Mesodermal cell (in vitro differentiated cells): ENCODE measurements at regions not wholly inside any gene's neighbourhood (a gene's known extent, or its start where the extent isn't known, plus 50 kb on each side); places are given as distances from the start of the nearest gene placed in this dataset.
"Not testable (repeated sequence)": the region's sequence is repeated elsewhere in the genome, so short reads cannot be mapped to it uniquely, and the experiment has no call there.

Source experiments
- H3K27ac ChIP-seq: 2 replicates; pipeline ENCODE4 v1.7.0; 2013; ENCODE audit warnings: mild to moderate bottlenecking, low read depth, low read length, moderate library complexity; ENCODE audit not compliant: severe bottlenecking
- H3K36me3 ChIP-seq: 2 replicates; pipeline ENCODE4 v1.7.1; 2013; ENCODE audit warnings: mild to moderate bottlenecking, low read length, moderate library complexity; ENCODE audit not compliant: control insufficient read depth, insufficient read depth
- H3K4me1 ChIP-seq: one replicate; pipeline ENCODE4 v1.7.1; 2013; ENCODE audit warnings: mild to moderate bottlenecking, low read length; ENCODE audit not compliant: insufficient read depth, control insufficient read depth, poor library complexity, severe bottlenecking
- H3K4me3 ChIP-seq: 2 replicates; pipeline ENCODE4 v1.7.0; 2013; ENCODE audit warnings: low read length, control low read depth, mild to moderate bottlenecking; ENCODE audit not compliant: insufficient read depth, poor library complexity, severe bottlenecking; ENCODE audit errors: extremely low read depth
- H3K9me3 ChIP-seq: 2 replicates; pipeline ENCODE4 v1.7.1; 2013; ENCODE audit warnings: mild to moderate bottlenecking, low read length, moderate library complexity; ENCODE audit not compliant: control insufficient read depth
- WGBS, 2 experiments: methylation state at CpG; one replicate each; pipeline ENCODE4 v1.1.5; 2013; ENCODE audit warnings: missing lambda C conversion rate in 2 of 2; ENCODE audit not compliant: insufficient coverage in 2 of 2; 5-methylcytosine and 5-hydroxymethylcytosine counted together

- WGBS, 2 experiments, result 100% methylated on average over 1 of the region's 2 CpGs
Observed at GRCh38 chr6:832804-833203, 139.9 kb upstream of the EXOC2 start.

GRCh38 chr6:830667-831327, 137.9 kb upstream of the EXOC2 start:
- H3K36me3 ChIP-seq, result no peaks in the 10 kb centered on the region
- no peaks in the 10 kb centered on the region for H3K4me1 ChIP-seq
- H3K4me3 ChIP-seq, result no peak overlapping the region
- no peak overlapping the region for H3K27ac ChIP-seq
- peaks cover 10% of the 10 kb centered on the region for H3K9me3 ChIP-seq
- 80 to 100% methylated on average over 6 of the region's 6 CpGs for WGBS, 2 experiments

More at GRCh38 chr6:832804-833203, 139.9 kb upstream of the EXOC2 start:
- H3K36me3 ChIP-seq, H3K4me1 ChIP-seq, H3K27ac ChIP-seq, H3K9me3 ChIP-seq, H3K4me3 ChIP-seq: not testable (repeated sequence)

DNA sequence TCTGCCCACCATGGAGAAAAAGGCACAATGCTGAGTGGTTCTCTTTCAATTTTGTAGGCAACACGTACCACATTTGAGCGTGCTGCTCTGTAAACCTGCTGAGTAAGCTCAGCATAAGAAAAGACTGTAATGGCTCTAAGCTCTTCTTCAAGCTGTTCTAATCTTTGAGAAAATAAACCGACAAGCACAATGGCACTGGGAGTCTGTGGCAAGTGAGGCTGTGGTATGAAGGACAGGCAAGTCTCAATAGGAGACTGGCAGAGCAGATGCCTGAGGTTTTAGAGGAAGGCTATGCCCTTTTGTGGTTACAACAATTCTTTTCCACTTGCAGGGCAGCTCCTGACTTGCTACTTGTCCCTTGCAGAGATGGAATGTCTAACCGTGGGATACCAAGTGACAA, 136.7 kb upstream of the EXOC2 start:
- peaks cover 10% of the 10 kb centered on the region for H3K9me3 ChIP-seq
- no peak overlapping the region for H3K4me3 ChIP-seq
- H3K36me3 ChIP-seq, result no peaks in the 10 kb centered on the region
- H3K4me1 ChIP-seq, result no peaks in the 10 kb centered on the region
- H3K27ac ChIP-seq, result no peak overlapping the region
- WGBS, 2 experiments, result 24 to 33% methylated on average over 2 to 4 of the region's 4 CpGs

GRCh38 chr6:827431-827830, 134.5 kb upstream of the EXOC2 start:
- H3K4me1 ChIP-seq, result no peaks in the 10 kb centered on the region
- peaks cover 10% of the 10 kb centered on the region for H3K9me3 ChIP-seq
- WGBS, 2 experiments, result 100% methylated on average over 1 of the region's 1 CpG
- H3K4me3 ChIP-seq, result no peak overlapping the region
- no peaks in the 10 kb centered on the region for H3K36me3 ChIP-seq
- no peak overlapping the region for H3K27ac ChIP-seq

- no peaks in the 10 kb centered on the region for H3K9me3 ChIP-seq
- WGBS, 2 experiments, result 84 to 91% methylated on average over 4 of the region's 5 CpGs
- no peak overlapping the region for H3K4me3 ChIP-seq
- H3K36me3 ChIP-seq, result no peaks in the 10 kb centered on the region
- H3K27ac ChIP-seq, result no peak overlapping the region
- no peaks in the 10 kb centered on the region for H3K4me1 ChIP-seq
Observed at GRCh38 chr6:819122-819521, 126.2 kb upstream of the EXOC2 start.

DNA sequence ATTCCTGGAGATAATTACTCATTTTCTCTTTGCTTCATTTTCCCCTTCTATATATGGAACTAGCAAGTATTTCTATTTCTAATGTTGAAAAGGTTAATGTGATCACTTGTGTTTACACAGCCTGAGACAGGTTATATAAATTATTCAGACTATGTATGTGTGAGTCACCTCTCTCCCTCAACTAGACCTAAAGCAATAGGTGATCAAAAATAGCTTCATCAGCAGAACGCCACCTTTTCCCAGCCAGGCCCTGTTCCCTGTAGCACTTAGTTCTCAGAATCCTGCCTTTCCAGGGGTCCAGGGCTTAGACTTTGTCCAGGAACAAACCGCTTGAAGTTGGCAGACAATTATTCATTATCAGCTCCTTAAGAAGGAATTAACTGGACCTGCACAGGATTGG, 125.3 kb upstream of the EXOC2 start:
- H3K4me3 ChIP-seq, result no peak overlapping the region
- H3K36me3 ChIP-seq, result no peaks in the 10 kb centered on the region
- no peaks in the 10 kb centered on the region for H3K4me1 ChIP-seq
- no peak overlapping the region for H3K27ac ChIP-seq
- WGBS, 2 experiments, result 100% methylated on average over 2 of the region's 2 CpGs
- no peaks in the 10 kb centered on the region for H3K9me3 ChIP-seq

DNA sequence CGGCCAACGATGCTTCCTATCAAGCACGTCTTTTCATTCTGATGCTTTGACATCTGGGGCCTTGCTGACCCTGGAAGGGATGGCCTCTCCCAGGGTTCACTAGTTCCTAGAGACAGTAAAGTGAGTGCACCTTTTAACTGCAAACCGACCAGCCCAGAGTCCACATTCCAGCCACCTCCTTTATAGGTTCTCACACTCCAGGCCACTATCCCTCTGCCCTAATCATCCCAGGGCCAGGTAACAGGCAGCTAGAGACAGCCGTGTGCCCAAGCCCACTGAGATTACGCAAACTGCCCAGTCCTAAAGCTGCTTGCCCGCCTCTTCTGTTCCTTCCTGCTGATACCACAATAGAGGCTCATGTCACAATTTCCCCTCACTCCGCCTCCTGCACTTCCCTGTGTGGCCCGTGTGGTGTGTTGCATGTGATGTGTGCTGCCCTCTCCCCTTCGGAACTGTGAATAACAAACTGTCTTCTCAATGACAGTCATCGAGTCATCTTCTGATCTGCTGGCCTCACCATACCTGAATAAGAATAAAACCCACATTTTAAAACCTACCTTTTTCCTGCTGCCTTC, 123.7 kb upstream of the EXOC2 start:
- no peaks in the 10 kb centered on the region for H3K9me3 ChIP-seq
- no peaks in the 10 kb centered on the region for H3K4me1 ChIP-seq
- H3K4me3 ChIP-seq, result no peak overlapping the region
- WGBS, 2 experiments, result 81 to 83% methylated on average over 6 to 8 of the region's 11 CpGs
- no peaks in the 10 kb centered on the region for H3K36me3 ChIP-seq
- H3K27ac ChIP-seq, result no peak overlapping the region

DNA sequence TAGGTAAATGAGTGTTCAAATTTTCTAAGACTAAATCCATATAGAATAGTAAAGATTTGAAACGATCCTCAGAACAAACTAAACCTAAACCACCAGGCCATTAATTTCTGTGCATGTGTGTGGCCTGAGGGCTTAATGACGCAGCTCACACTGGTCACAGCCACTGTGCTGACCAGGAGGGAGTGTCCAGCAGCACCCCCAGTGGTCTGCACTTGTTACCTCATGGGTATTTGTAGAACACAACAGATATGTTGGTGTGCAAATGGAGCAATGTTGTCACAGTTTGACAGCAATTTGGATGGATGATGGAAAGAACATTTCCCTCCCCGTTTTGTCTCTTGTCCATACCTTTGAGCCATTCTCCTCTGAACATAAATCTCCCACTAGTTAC, 122.4 kb upstream of the EXOC2 start:
- no peaks in the 10 kb centered on the region for H3K9me3 ChIP-seq
- H3K4me3 ChIP-seq, result no peak overlapping the region
- no peak overlapping the region for H3K27ac ChIP-seq
- no peaks in the 10 kb centered on the region for H3K36me3 ChIP-seq
- WGBS, 2 experiments, result 80% methylated on average over 1 of the region's 3 CpGs; no CpG with 5 or more reads in 1 of the 2 experiments
- no peaks in the 10 kb centered on the region for H3K4me1 ChIP-seq

GRCh38 chr6:814378-815347, 121.7 kb upstream of the EXOC2 start:
- Histone ChIP-seq H3K27ac (no peak overlapping the region), H3K36me3 (no peaks in the 10 kb centered on the region), H3K4me3 (no peak overlapping the region), H3K4me1 (no peaks in the 10 kb centered on the region), H3K9me3 (no peaks in the 10 kb centered on the region)
- 90 to 91% methylated on average over 10 to 12 of the region's 14 CpGs for WGBS, 2 experiments

GRCh38 chr6:811831-812230, 118.9 kb upstream of the EXOC2 start:
- Histone ChIP-seq H3K27ac (no peak overlapping the region), H3K4me3 (no peak overlapping the region), H3K4me1 (no peaks in the 10 kb centered on the region), H3K36me3 (no peaks in the 10 kb centered on the region), H3K9me3 (no peaks in the 10 kb centered on the region)
- WGBS, 2 experiments, result 96% methylated on average over 2 of the region's 2 CpGs; no CpG with 5 or more reads in 1 of the 2 experiments
